Renal pelvis (tissue), 1 donor: ENCODE measurements at regions not wholly inside any gene's neighbourhood (a gene's known extent, or its start where the extent isn't known, plus 50 kb on each side); places are given as distances from the start of the nearest gene placed in this dataset.

ENCODE experiments used
- DNase-seq: peaks from one replicate; pipeline ENCODE4 v3.0.0-alpha.2; 2013

- DNase-seq = peak; percentile 48
Measured at GRCh38 chr14:101215927-101216326, 312.4 kb upstream of the RTL1 start.

- no peak for DNase-seq
Measured at GRCh38 chr14:101216366-101217079, 313.0 kb upstream of the RTL1 start.

- DNase-seq = no peak
Measured at GRCh38 chr14:101217080-101217463, 313.6 kb upstream of the RTL1 start.

GRCh38 chr14:101217616-101218371, 314.3 kb upstream of the RTL1 start:
- DNase-seq = no peak

GRCh38 chr14:101219896-101220703, 316.6 kb upstream of the RTL1 start:
- no peak for DNase-seq

- DNase-seq = no peak
Measured at GRCh38 chr14:101220921-101221510, 317.5 kb upstream of the RTL1 start.

- no peak for DNase-seq
Measured at GRCh38 chr14:101221549-101222160, 318.1 kb upstream of the RTL1 start.

GRCh38 chr14:101222362-101223070, 319.0 kb upstream of the RTL1 start:
- no peak for DNase-seq

- DNase-seq = no peak
Measured at GRCh38 chr14:101223127-101223526, 319.6 kb upstream of the RTL1 start.

- DNase-seq = no peak
Measured at GRCh38 chr14:101223561-101224162, 320.1 kb upstream of the RTL1 start.

- peak; percentile 42 for DNase-seq
Measured at GRCh38 chr14:101224356-101225156, 321.0 kb upstream of the RTL1 start.

GRCh38 chr14:101225157-101226152, 321.9 kb upstream of the RTL1 start:
- peak; percentile 42 for DNase-seq

- no peak for DNase-seq
Measured at GRCh38 chr14:101226265-101226602, 322.7 kb upstream of the RTL1 start.

- DNase-seq = no peak
Measured at GRCh38 chr14:101226603-101227425, 323.3 kb upstream of the RTL1 start.

- no peak for DNase-seq
Measured at GRCh38 chr14:101227611-101228594, 324.4 kb upstream of the RTL1 start.

GRCh38 chr14:101228949-101229541, 325.5 kb upstream of the RTL1 start:
- DNase-seq = no peak
